ENCODE measurements at regions not wholly inside any gene's neighbourhood (a gene's known extent, or its start where the extent isn't known, plus 50 kb on each side); places are given as distances from the start of the nearest gene placed in this dataset.

GRCh38 chr6:131431718-131432117 is 141.3 kb upstream of the ARG1 start:
- TF ChIP-seq CTCF (IDR thresholded peaks at IDR 0.05) (no peak), EZH2 (IDR thresholded peaks at IDR 0.05; ENCODE audit: borderline replicate concordance, insufficient read depth, low read depth, low read length, poor library complexity, severe bottlenecking) (no peak)

Data from B cell (primary cell).